Stimulated activated memory B cell treated with anti-CD40 and anti-IgM and Interleukin-4, amounts not matched to agents 10 μg/mL and 1 μg/mL and 100 μg/mL, for 72 hours (primary cell): ENCODE measurements at regions not wholly inside any gene's neighbourhood (a gene's known extent, or its start where the extent isn't known, plus 50 kb on each side); places are given as distances from the start of the nearest gene placed in this dataset.

ENCODE experiments used
- ATAC-seq: fragments of 150-1000 bp; cut with Tn5 transposase; 2 replicates; pipeline ENCODE4 v1.10.0; 2021
- H3K27ac Mint-ChIP-seq: one replicate; pipeline ENCODE4 v1.8.0; 2022; ENCODE audit warnings: mild to moderate bottlenecking, mixed read lengths
- H3K27me3 Mint-ChIP-seq: one replicate; pipeline ENCODE4 v1.8.0; 2022; ENCODE audit warnings: mixed read lengths
- H3K36me3 Mint-ChIP-seq: one replicate; pipeline ENCODE4 v1.8.0; 2022; ENCODE audit warnings: mixed read lengths
- H3K4me1 Mint-ChIP-seq: one replicate; pipeline ENCODE4 v1.8.0; 2022; ENCODE audit warnings: mixed read lengths
- H3K4me3 Mint-ChIP-seq: one replicate; pipeline ENCODE4 v1.8.0; 2022; ENCODE audit warnings: mild to moderate bottlenecking, moderate library complexity, mixed read lengths
- H3K9me3 Mint-ChIP-seq: one replicate; pipeline ENCODE4 v1.8.0; 2022; ENCODE audit warnings: mixed read lengths

DNA sequence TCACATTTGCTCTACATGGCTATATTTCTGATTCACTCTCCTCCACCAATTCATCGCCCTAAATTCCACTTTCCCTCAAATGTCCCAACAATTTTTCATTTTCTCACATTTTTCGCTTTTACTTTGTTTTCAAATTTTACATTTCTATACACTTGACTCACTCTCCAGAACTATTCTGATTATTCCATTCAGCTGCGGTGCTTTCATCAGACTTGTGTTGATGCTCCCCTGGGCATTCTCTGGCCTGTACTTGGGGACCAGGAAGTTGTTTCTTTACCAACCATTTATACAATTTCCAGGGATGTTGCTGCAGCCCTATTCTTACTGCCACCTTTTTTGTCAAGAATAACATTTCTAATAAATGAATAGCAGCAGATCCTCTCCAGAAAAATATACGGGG is 444.8 kb downstream of the MAFB start:
- Mint-ChIP-seq H3K27me3 (peaks cover 32% of the 10 kb centered on the region), H3K36me3 (no peaks in the 10 kb centered on the region), H3K4me3 (no peak overlapping the region), H3K9me3 (no peaks in the 10 kb centered on the region), H3K27ac (no peak overlapping the region), H3K4me1 (no peaks in the 10 kb centered on the region)
- no peak for ATAC-seq

DNA sequence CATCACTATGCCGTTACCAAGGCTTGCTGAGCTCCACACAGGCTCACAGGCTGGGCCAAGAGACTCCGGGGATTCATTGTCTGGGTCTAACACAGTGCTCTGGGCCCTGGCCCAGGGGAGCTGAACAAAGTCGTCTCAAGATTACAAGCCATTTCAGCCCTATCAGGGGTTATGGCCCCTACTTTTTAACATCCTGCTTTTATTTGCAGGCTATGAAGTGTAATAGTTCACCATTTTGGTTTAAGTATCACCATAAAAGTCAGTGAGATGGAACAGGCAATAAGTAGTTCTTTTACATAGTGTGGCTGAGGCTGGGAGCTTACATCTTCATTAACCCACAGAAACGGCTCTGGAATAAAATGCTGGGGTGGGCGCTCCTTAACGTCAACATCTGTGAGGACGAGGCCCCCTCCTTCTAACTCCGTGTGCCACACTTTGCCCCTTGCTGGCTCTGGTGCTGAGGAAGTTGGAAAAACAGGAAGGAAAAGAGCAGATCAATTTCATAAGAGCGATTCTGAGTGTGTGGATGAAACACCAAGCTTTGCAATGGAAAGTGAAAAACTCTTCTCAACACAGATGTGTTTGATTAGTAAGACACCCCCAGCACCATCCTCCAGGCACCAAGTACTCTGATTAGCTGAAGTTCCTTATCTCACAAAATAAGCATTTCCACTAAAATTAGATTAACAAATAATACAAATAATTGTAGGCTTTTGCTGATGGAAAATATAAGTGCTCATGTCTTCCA is 447.3 kb downstream of the MAFB start:
- no peaks in the 10 kb centered on the region for H3K36me3 Mint-ChIP-seq
- no peaks in the 10 kb centered on the region for H3K4me1 Mint-ChIP-seq
- ATAC-seq = no peak
- peaks cover 43% of the 10 kb centered on the region for H3K27me3 Mint-ChIP-seq
- no peak overlapping the region for H3K27ac Mint-ChIP-seq
- H3K9me3 Mint-ChIP-seq = no peaks in the 10 kb centered on the region
- no peak overlapping the region for H3K4me3 Mint-ChIP-seq

DNA sequence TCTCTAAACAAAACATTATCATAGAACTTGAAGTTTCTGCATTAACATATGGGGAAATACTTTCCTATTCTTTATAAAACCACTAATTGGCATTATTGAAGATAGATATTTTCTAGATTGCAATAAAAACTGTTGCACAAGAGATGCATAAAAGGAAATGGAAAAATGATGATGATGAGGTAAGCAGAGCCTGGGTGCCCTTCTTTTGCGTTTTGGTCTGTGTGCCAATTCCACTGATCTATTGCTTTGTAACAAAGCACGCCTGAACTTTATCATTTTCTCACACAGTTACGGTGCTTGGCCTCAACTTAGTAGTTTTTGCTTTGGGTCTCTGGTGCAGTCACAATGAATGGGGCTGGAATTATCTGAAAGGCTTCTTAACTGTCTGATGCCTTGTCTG is 450.5 kb downstream of the MAFB start:
- Mint-ChIP-seq H3K27me3 (peaks cover 50% of the 10 kb centered on the region), H3K9me3 (no peaks in the 10 kb centered on the region), H3K27ac (no peak overlapping the region), H3K4me1 (no peaks in the 10 kb centered on the region), H3K36me3 (no peaks in the 10 kb centered on the region), H3K4me3 (no peak overlapping the region)
- ATAC-seq = no peak

DNA sequence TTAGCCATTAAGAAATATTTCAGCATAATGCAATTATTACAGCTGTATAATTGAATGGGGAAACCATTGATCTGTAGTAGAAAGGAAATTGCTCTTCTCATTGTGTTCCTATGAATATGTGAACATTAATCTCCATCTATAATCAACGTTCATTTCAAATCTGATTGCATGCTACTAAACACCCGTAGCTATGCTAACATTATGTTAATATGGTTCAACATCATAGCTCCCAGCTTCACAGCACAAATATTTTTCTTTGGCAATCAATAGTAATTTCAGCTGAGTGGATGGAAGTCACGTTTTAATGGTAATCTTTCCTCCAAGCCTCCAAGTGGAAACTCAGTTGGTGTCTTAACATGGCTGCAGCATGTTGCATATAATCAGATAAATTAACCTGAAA is 454.4 kb downstream of the MAFB start:
- Mint-ChIP-seq H3K9me3 (no peaks in the 10 kb centered on the region), H3K4me1 (peaks cover 11% of the 10 kb centered on the region), H3K4me3 (no peak overlapping the region), H3K36me3 (no peaks in the 10 kb centered on the region), H3K27ac (no peak overlapping the region), H3K27me3 (peaks cover 43% of the 10 kb centered on the region)
- ATAC-seq = no peak

DNA sequence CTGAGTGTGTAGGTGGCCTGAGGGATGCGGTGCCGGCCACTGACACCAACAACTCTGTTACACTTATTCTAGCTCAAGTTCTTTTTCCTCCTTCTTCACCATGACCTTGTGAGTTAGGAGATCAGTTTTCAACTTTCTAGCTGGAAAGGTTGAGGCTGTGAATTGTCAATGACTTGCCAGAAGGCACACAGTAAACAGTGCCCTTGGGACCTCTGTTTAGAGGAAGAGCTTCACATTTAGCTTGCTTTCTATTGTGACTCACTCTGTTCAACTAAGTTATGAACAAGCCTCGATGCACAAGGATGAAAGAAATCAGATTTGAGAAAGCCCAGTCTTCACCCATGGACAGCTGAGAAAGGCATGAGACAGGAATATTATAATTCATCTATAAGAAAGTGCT is 455.6 kb downstream of the MAFB start:
- Mint-ChIP-seq H3K4me1 (peaks cover 11% of the 10 kb centered on the region), H3K9me3 (no peaks in the 10 kb centered on the region), H3K4me3 (no peak overlapping the region), H3K36me3 (no peaks in the 10 kb centered on the region), H3K27ac (no peak overlapping the region), H3K27me3 (peaks cover 33% of the 10 kb centered on the region)
- peak; percentile 45 for ATAC-seq

DNA sequence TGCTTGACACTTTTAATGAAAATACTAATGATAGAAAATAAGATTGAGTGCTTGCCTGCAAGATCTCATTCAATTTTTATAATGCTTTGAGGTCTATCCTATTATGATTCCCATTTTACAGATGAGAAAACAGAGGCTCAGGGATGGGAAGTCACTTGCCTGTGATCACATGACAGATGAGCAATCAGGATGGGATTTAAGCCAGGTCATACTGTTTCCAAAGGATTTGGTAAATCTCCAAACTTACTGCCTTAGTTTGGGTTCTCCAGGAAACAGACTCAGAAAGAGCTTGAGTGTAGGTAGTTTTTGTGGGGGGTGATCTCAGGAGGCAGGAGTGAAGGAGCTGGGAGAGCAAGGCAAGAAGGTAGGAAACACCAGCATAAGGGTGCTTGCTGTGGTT is 456.3 kb downstream of the MAFB start:
- no peak overlapping the region for H3K4me3 Mint-ChIP-seq
- H3K9me3 Mint-ChIP-seq = no peaks in the 10 kb centered on the region
- H3K27me3 Mint-ChIP-seq = peaks cover 33% of the 10 kb centered on the region
- H3K36me3 Mint-ChIP-seq = no peaks in the 10 kb centered on the region
- no peak overlapping the region for H3K27ac Mint-ChIP-seq
- ATAC-seq = no peak
- H3K4me1 Mint-ChIP-seq = peaks cover 11% of the 10 kb centered on the region

DNA sequence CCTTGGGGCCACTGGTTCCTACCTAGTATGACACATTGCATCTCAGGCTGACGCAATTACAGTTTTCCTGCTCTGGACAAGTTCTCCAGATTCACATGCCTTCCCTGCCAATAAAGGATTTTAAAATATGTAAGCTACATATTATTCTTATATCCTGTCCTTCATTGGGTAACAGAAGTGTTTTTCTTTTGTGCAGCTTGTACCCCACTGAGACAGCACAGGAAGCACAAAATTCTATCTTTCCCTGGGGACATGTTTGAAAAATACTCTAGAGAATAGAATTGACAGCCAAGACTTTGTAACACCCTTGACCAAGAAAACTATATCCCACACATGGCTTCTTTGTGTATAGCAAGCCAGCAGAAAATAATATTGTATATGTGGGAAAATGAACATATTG is 456.8 kb downstream of the MAFB start:
- H3K27ac Mint-ChIP-seq = no peak overlapping the region
- no peaks in the 10 kb centered on the region for H3K9me3 Mint-ChIP-seq
- no peak for ATAC-seq
- no peak overlapping the region for H3K4me3 Mint-ChIP-seq
- no peaks in the 10 kb centered on the region for H3K36me3 Mint-ChIP-seq
- H3K4me1 Mint-ChIP-seq = peaks cover 11% of the 10 kb centered on the region
- H3K27me3 Mint-ChIP-seq = peaks cover 33% of the 10 kb centered on the region

DNA sequence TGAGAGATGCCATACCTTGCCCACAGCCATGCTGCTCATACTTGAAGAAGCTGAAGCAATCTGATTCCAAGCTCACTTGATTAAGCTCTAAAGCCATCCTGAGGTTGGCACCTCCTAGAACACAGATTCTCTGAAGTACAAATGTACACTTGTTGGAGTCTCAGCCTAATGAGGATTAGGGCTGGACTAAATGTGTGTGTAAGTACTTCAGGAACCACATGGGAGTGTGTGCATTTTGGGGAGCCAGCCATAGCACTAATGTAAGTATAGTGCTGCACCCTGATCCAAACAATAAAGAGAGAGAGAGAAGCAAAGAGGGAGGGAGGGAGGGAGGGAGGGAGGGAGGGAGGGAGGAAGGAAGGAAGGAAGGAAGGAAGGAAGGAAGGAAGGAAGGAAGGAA is 458.6 kb downstream of the MAFB start:
- Mint-ChIP-seq H3K4me3 (no peak overlapping the region), H3K27ac (no peak overlapping the region), H3K27me3 (peaks cover 24% of the 10 kb centered on the region), H3K4me1 (peaks cover 11% of the 10 kb centered on the region), H3K9me3 (no peaks in the 10 kb centered on the region), H3K36me3 (no peaks in the 10 kb centered on the region)
- ATAC-seq = no peak

DNA sequence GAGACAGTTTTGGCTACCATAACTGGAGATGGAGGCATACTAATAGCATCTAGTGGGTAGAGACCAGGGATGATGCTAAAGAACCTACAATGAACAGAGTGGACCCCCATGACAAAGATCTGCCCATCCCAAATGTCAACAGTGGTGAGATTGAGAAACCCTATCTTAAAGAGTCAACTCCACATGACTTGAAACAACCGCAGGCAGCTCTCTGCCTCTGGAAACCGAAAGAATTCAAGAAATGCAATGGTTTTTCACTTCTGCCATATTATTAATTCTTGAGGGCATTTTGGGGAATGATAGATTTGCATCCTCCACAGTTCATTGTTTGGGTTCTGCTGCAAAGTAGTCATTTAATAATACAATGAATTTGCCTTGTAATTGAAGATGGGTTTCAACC is 463.4 kb downstream of the MAFB start:
- Mint-ChIP-seq H3K4me1 (no peaks in the 10 kb centered on the region), H3K9me3 (no peaks in the 10 kb centered on the region), H3K27ac (no peak overlapping the region), H3K27me3 (peaks cover 8% of the 10 kb centered on the region), H3K36me3 (no peaks in the 10 kb centered on the region), H3K4me3 (no peak overlapping the region)
- ATAC-seq = no peak

DNA sequence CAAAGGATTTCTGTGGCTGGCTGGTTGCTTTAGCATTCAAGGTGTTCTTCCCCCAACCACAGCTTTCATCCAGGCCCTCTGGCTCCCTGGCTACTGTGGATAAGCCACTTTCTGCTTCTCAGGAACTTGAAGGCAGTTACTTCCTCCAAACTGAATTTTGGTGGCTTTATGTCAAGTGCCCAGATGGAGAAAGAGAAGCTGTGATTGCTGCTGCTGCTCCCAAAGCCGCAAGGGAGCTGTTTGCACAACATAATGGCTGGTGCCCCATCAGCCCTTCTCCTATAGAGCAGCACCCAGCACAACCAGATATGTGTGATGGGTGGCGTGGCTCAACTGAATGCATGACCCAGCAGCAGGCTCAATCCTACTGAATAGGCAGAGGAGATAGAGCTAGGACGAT is 465.2 kb downstream of the MAFB start:
- no peak overlapping the region for H3K4me3 Mint-ChIP-seq
- no peaks in the 10 kb centered on the region for H3K27me3 Mint-ChIP-seq

DNA sequence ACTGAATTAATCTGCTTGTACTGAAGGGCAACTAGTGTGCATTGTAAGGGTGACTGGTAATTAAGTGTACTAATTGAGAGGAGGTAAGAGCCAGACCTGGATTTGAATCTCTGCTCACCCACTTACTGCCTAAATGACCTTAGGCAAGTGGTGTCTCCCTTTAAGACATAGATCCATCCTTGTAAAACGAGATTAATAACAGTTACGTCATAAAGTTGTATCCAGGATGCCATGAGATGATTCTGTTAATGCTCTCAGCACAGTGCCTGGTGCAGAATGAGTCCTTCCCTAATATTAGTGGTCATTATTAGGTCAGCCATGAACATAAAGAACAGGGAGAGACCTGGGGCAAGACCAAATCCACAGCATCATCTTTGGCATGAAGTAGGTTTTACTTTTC is 470.1 kb downstream of the MAFB start:
- H3K4me1 Mint-ChIP-seq = no peaks in the 10 kb centered on the region
- H3K9me3 Mint-ChIP-seq = no peaks in the 10 kb centered on the region
- H3K36me3 Mint-ChIP-seq = no peaks in the 10 kb centered on the region
- H3K27ac Mint-ChIP-seq = no peak overlapping the region
- H3K27me3 Mint-ChIP-seq = no peaks in the 10 kb centered on the region
- H3K4me3 Mint-ChIP-seq = no peak overlapping the region
- ATAC-seq = no peak

More for the DNA sequence above, 465.2 kb downstream of the MAFB start:
- no peaks in the 10 kb centered on the region for H3K4me1 Mint-ChIP-seq
- no peaks in the 10 kb centered on the region for H3K9me3 Mint-ChIP-seq
- no peaks in the 10 kb centered on the region for H3K36me3 Mint-ChIP-seq
- no peak for ATAC-seq
- H3K27ac Mint-ChIP-seq = no peak overlapping the region

DNA sequence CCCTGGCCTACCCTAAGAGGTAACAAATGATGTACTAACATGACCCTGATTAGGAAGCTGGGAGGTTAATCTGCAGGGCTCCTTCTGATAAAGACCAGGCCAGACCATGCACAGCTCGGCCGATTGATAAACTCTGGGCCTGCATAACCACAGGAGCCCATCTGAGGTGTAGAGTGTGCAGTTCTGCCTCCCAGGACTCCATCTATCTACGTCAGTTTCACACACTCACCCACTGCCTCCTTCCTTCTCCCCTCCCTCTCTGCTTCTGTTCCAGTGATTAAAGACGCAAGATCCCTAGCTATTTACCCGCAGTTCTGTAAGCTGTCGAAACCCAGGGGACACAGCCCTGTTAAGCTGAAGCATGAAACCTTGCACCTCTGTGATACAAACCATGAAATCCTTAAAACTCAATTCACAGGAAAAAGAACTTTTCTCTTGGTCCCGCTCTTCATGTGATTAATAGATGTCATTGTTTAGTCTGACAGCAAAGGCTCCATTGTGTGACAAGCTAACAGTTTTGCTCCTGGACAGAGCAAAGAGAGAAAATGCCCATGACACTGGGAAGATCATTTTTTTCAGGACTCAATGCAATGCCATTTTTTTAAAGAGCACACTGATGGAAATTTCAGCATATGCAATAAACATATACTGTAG is 470.6 kb downstream of the MAFB start:
- no peaks in the 10 kb centered on the region for H3K36me3 Mint-ChIP-seq
- H3K27me3 Mint-ChIP-seq = no peaks in the 10 kb centered on the region
- no peaks in the 10 kb centered on the region for H3K9me3 Mint-ChIP-seq

DNA sequence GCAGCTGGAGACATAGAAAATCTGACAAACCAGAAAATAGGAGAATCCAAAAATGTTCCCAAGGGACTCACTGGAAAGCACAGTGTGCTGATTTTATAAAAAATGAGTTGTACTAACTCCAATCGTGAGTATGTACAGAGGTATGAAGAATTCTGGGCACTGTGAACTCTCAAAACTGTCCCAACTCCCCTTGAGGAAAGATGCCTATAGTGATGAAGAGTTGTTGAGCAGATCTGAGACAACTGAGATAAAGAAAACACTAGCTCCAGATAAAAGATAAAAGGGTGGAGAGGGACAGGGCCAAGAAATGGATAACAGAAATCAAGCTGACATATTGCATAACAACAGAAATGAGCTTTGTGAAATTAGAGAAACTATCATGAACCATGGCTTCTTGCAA is 481.4 kb downstream of the MAFB start:
- peaks cover 10% of the 10 kb centered on the region for H3K27me3 Mint-ChIP-seq

More for the DNA sequence above, 470.6 kb downstream of the MAFB start:
- Mint-ChIP-seq H3K4me1 (no peaks in the 10 kb centered on the region), H3K27ac (no peak overlapping the region), H3K4me3 (no peak overlapping the region)
- no peak for ATAC-seq

DNA sequence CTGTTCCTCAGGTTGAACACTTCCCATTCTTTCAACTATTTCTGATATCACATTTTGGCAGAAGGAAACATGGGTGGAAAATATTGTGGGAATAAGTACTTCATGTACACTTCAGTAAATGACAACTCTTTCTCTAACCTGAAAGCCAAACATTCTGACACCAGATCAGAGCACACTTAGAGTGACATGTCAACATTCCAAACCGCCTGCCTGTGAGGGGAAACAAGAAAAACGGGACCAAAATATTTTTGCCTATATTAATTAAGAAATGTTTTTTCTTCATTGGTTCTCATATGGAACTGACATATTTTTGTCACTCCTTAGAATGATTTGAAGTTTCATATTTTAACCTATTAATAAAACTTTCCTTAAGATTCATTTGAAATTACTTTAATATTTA is 483.1 kb downstream of the MAFB start:
- no peak overlapping the region for H3K4me3 Mint-ChIP-seq
- no peaks in the 10 kb centered on the region for H3K36me3 Mint-ChIP-seq
- peaks cover 5% of the 10 kb centered on the region for H3K9me3 Mint-ChIP-seq

More for the DNA sequence above, 481.4 kb downstream of the MAFB start:
- no peak for ATAC-seq
- no peaks in the 10 kb centered on the region for H3K36me3 Mint-ChIP-seq
- H3K9me3 Mint-ChIP-seq = peaks cover 5% of the 10 kb centered on the region
- no peaks in the 10 kb centered on the region for H3K4me1 Mint-ChIP-seq
- no peak overlapping the region for H3K27ac Mint-ChIP-seq
- no peak overlapping the region for H3K4me3 Mint-ChIP-seq

DNA sequence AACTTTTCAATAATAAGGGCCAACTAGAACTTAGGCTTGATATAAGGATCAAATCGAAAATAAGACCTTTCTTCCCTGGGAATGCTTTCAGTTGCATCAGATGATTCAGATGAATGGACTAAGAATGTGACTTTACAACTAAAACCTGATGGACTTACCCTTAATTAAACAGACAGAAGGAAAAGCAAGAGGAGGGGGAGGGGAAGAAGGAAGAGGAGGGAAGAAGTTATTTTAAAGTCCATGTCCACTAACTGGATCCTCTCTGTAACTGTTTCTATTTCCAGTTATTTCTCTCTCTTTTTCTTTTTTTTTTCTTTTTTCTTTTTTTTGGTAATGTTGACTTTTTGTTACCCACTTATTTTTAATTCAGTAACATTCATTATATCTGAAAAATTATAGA is 486.0 kb downstream of the MAFB start:
- Mint-ChIP-seq H3K27me3 (peaks cover 10% of the 10 kb centered on the region), H3K4me1 (no peaks in the 10 kb centered on the region), H3K9me3 (peaks cover 5% of the 10 kb centered on the region), H3K4me3 (no peak overlapping the region), H3K27ac (no peak overlapping the region), H3K36me3 (no peaks in the 10 kb centered on the region)
- ATAC-seq = no peak

More for the DNA sequence above, 483.1 kb downstream of the MAFB start:
- no peak for ATAC-seq
- H3K27ac Mint-ChIP-seq = no peak overlapping the region
- H3K27me3 Mint-ChIP-seq = peaks cover 10% of the 10 kb centered on the region
- no peaks in the 10 kb centered on the region for H3K4me1 Mint-ChIP-seq

DNA sequence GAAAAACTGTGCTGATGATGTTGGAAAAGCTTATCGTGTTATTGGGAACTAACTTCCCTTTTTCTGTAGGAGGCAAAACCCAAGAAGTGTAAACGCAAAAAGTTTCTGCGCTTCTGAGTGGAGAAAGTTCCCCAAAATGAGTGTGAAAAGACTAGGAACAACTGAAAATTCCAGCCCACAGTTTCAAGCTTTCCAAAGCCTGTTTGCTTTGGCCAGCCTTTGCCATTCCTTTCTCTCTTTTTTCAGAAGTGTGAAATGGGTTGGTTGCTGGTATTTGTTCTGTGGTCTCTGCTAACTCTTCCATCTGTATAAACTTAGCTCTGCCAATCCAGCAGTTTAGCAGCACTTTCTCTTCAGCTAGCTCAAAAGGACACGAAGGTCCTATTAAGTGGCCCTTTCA is 491.3 kb downstream of the MAFB start:
- no peak for ATAC-seq
- Mint-ChIP-seq H3K4me3 (no peak overlapping the region), H3K36me3 (no peaks in the 10 kb centered on the region), H3K27me3 (no peaks in the 10 kb centered on the region), H3K9me3 (no peaks in the 10 kb centered on the region), H3K4me1 (no peaks in the 10 kb centered on the region), H3K27ac (no peak overlapping the region)
